ENCODE measurements at regions not wholly inside any gene's neighbourhood (a gene's known extent, or its start where the extent isn't known, plus 50 kb on each side); places are given as distances from the start of the nearest gene placed in this dataset.

DNA sequence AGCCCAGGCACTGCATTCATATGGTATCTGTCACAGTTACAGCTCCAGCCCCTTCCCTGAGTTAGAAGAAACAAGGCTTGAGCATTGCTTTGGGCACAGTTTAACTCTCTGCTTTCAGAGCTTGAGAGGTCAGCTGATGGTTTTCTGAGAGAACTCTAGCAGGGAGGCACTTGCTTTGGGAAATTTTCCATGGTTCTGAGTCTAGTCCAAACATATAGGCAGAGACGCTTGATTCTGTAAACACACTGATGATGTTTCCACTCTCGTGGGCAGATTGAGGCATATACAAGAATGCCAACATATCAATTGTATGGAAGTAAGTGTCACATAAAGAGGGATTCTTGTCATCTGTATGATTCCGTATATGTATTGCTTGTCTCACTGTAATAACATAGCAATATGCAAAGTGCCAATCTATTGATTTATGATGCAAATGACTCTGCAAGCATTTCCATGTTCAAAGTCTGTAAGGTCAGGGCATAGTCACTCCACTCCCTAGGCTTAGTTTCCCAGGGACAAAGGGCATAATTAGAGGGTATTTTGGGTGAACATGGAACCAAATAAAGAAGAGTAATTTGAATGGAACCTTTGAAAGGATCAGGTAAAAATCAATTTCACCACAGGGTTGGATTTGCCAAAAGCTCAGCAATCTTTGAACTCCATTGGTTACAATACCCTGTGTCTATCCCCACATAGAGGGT lies 239.0 kb downstream of the INHBA start:
- TF ChIP-seq POLR2AphosphoS5 (IDR thresholded peaks at IDR 0.05; ENCODE audit: low read depth): no peak
- TF ChIP-seq, protein P1, sequence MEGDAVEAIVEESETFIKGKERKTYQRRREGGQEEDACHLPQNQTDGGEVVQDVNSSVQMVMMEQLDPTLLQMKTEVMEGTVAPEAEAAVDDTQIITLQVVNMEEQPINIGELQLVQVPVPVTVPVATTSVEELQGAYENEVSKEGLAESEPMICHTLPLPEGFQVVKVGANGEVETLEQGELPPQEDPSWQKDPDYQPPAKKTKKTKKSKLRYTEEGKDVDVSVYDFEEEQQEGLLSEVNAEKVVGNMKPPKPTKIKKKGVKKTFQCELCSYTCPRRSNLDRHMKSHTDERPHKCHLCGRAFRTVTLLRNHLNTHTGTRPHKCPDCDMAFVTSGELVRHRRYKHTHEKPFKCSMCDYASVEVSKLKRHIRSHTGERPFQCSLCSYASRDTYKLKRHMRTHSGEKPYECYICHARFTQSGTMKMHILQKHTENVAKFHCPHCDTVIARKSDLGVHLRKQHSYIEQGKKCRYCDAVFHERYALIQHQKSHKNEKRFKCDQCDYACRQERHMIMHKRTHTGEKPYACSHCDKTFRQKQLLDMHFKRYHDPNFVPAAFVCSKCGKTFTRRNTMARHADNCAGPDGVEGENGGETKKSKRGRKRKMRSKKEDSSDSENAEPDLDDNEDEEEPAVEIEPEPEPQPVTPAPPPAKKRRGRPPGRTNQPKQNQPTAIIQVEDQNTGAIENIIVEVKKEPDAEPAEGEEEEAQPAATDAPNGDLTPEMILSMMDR (conservative IDR thresholded peaks at IDR 0.05; ENCODE audit: low read depth in 2 of 2): no peak
- TF ChIP-seq EZH2 (IDR thresholded peaks at IDR 0.05; ENCODE audit: low read depth, unreplicated experiment): no peak
- no peak for TF ChIP-seq EZH2phosphoT487 (IDR thresholded peaks at IDR 0.05; ENCODE audit: unreplicated experiment)
- TF ChIP-seq, protein P2, sequence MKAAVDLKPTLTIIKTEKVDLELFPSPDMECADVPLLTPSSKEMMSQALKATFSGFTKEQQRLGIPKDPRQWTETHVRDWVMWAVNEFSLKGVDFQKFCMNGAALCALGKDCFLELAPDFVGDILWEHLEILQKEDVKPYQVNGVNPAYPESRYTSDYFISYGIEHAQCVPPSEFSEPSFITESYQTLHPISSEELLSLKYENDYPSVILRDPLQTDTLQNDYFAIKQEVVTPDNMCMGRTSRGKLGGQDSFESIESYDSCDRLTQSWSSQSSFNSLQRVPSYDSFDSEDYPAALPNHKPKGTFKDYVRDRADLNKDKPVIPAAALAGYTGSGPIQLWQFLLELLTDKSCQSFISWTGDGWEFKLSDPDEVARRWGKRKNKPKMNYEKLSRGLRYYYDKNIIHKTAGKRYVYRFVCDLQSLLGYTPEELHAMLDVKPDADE (IDR thresholded peaks at IDR 0.05): no peak
- TF ChIP-seq, protein P3, sequence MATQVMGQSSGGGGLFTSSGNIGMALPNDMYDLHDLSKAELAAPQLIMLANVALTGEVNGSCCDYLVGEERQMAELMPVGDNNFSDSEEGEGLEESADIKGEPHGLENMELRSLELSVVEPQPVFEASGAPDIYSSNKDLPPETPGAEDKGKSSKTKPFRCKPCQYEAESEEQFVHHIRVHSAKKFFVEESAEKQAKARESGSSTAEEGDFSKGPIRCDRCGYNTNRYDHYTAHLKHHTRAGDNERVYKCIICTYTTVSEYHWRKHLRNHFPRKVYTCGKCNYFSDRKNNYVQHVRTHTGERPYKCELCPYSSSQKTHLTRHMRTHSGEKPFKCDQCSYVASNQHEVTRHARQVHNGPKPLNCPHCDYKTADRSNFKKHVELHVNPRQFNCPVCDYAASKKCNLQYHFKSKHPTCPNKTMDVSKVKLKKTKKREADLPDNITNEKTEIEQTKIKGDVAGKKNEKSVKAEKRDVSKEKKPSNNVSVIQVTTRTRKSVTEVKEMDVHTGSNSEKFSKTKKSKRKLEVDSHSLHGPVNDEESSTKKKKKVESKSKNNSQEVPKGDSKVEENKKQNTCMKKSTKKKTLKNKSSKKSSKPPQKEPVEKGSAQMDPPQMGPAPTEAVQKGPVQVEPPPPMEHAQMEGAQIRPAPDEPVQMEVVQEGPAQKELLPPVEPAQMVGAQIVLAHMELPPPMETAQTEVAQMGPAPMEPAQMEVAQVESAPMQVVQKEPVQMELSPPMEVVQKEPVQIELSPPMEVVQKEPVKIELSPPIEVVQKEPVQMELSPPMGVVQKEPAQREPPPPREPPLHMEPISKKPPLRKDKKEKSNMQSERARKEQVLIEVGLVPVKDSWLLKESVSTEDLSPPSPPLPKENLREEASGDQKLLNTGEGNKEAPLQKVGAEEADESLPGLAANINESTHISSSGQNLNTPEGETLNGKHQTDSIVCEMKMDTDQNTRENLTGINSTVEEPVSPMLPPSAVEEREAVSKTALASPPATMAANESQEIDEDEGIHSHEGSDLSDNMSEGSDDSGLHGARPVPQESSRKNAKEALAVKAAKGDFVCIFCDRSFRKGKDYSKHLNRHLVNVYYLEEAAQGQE (IDR thresholded peaks at IDR 0.05; ENCODE audit: unreplicated experiment): no peak
- TF ChIP-seq CREB1 (CRISPR knock-in tag; IDR thresholded peaks at IDR 0.05; ENCODE audit: low read depth): no peak
- TF ChIP-seq ZNF114 (CRISPR knock-in tag; IDR thresholded peaks at IDR 0.05): no peak
- TF ChIP-seq JUNB (IDR thresholded peaks at IDR 0.05; ENCODE audit: unreplicated experiment): no peak

Data from GM23338 (cell line).